ENCODE measurements at regions not wholly inside any gene's neighbourhood (a gene's known extent, or its start where the extent isn't known, plus 50 kb on each side); places are given as distances from the start of the nearest gene placed in this dataset.

- TF ChIP-seq YY1 (IDR thresholded peaks at IDR 0.05; ENCODE audit: low read depth): no peak
- no peak for TF ChIP-seq CEBPB (IDR thresholded peaks at IDR 0.05)
- TF ChIP-seq FOXM1 (IDR thresholded peaks at IDR 0.05; ENCODE audit: borderline replicate concordance, low read depth): no peak
- TF ChIP-seq EGR1 (IDR thresholded peaks at IDR 0.05): no peak
- no peak for TF ChIP-seq EP300 (IDR thresholded peaks at IDR 0.05; ENCODE audit: borderline replicate concordance)
- no peak for TF ChIP-seq TCF12 (IDR thresholded peaks at IDR 0.05; ENCODE audit: low read depth)
These were observed 119.4 kb downstream of the EVX1 start for GRCh38 chr7:27362026-27362425.

DNA sequence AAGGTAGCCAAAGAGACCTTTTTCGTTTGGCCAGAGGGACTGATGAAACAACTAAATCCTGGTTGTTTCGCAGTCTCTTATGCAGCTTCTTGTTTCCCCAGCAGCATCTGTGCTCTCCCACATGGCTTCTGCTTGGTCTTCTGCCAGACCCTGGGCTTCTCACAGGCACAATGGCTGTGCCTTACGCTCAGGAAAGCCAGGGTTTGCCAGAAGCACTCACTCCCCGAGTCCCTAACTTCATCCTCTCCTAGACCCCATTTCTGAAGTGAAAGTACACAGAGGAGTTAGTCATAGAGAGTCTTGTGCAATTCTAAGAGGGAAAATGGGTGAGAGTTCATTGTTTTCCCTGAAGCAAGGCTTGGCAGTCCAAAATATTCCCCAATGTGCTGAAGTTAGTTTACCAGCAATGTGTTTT is 121.7 kb downstream of the EVX1 start:
- TF ChIP-seq, protein P1, sequence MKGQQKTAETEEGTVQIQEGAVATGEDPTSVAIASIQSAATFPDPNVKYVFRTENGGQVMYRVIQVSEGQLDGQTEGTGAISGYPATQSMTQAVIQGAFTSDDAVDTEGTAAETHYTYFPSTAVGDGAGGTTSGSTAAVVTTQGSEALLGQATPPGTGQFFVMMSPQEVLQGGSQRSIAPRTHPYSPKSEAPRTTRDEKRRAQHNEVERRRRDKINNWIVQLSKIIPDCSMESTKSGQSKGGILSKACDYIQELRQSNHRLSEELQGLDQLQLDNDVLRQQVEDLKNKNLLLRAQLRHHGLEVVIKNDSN (IDR thresholded peaks at IDR 0.05): no peak
- TF ChIP-seq, protein P2, sequence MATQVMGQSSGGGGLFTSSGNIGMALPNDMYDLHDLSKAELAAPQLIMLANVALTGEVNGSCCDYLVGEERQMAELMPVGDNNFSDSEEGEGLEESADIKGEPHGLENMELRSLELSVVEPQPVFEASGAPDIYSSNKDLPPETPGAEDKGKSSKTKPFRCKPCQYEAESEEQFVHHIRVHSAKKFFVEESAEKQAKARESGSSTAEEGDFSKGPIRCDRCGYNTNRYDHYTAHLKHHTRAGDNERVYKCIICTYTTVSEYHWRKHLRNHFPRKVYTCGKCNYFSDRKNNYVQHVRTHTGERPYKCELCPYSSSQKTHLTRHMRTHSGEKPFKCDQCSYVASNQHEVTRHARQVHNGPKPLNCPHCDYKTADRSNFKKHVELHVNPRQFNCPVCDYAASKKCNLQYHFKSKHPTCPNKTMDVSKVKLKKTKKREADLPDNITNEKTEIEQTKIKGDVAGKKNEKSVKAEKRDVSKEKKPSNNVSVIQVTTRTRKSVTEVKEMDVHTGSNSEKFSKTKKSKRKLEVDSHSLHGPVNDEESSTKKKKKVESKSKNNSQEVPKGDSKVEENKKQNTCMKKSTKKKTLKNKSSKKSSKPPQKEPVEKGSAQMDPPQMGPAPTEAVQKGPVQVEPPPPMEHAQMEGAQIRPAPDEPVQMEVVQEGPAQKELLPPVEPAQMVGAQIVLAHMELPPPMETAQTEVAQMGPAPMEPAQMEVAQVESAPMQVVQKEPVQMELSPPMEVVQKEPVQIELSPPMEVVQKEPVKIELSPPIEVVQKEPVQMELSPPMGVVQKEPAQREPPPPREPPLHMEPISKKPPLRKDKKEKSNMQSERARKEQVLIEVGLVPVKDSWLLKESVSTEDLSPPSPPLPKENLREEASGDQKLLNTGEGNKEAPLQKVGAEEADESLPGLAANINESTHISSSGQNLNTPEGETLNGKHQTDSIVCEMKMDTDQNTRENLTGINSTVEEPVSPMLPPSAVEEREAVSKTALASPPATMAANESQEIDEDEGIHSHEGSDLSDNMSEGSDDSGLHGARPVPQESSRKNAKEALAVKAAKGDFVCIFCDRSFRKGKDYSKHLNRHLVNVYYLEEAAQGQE (IDR thresholded peaks at IDR 0.05; ENCODE audit: low read depth): no peak

DNA sequence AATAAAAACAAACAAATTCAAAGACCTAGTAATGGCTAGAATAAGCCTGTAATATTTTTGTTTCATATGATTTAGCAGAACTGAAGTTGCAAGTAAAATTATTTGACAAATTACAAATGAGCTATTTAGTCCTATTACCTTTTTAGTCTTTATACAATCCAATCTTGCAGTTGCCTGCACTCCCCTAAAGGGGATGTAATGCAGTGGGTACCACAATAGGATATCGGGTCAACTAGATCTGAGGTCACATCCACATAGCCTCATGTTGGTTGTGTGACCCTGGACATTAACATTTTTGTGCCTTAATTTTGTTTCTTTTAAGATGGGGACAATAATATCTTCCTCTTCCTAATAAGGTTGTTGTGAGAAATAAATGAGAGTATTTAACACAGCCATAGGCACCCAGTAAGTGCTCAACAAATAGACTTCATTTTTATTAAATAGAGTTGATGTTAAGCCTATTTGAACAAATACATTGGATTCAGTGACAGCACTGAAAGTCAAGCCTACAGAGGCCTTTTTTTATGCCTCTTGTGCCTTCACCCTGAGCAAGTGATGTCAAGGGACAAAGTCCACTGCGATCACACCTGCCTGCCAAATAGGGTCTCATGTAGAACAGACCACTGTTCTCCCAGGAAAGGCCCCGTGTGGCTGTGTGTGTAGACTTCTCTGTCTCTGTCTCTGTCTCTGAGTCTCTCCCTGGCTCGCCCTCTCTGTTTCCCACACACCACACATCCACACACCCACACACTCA is 124.8 kb downstream of the EVX1 start:
- TF ChIP-seq, protein P2 (IDR thresholded peaks at IDR 0.05; ENCODE audit: low read depth): no peak
- TF ChIP-seq RAD21 (IDR thresholded peaks at IDR 0.05; ENCODE audit: low read depth): no peak
- TF ChIP-seq TEAD4 (IDR thresholded peaks at IDR 0.05): no peak
- TF ChIP-seq NFIC (IDR thresholded peaks at IDR 0.05): no peak
- TF ChIP-seq TCF12 (IDR thresholded peaks at IDR 0.05; ENCODE audit: low read depth): no peak
- TF ChIP-seq, protein P1 (IDR thresholded peaks at IDR 0.05): no peak
- TF ChIP-seq YY1 (IDR thresholded peaks at IDR 0.05; ENCODE audit: low read depth): no peak
- no peak for TF ChIP-seq ZBTB7A (IDR thresholded peaks at IDR 0.05; ENCODE audit: low read depth)

GRCh38 chr7:27367933-27368549 is 125.4 kb downstream of the EVX1 start:
- TF ChIP-seq CREB1 (IDR thresholded peaks at IDR 0.05; ENCODE audit: low read depth) (no peak), EP300 (IDR thresholded peaks at IDR 0.05; ENCODE audit: borderline replicate concordance) (no peak), EGR1 (IDR thresholded peaks at IDR 0.05) (no peak), TAF1 (IDR thresholded peaks at IDR 0.05; ENCODE audit: low read depth) (no peak), RAD21 (IDR thresholded peaks at IDR 0.05; ENCODE audit: low read depth) (no peak), YY1 (IDR thresholded peaks at IDR 0.05; ENCODE audit: low read depth) (no peak), TCF12 (IDR thresholded peaks at IDR 0.05; ENCODE audit: low read depth) (no peak), TEAD4 (IDR thresholded peaks at IDR 0.05) (no peak), CEBPB (IDR thresholded peaks at IDR 0.05) (no peak)
- TF ChIP-seq, protein P2 (IDR thresholded peaks at IDR 0.05; ENCODE audit: low read depth): no peak
- TF ChIP-seq, protein P1 (IDR thresholded peaks at IDR 0.05): no peak
- TF ChIP-seq, protein P3, sequence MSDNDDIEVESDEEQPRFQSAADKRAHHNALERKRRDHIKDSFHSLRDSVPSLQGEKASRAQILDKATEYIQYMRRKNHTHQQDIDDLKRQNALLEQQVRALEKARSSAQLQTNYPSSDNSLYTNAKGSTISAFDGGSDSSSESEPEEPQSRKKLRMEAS (IDR thresholded peaks at IDR 0.05): no peak
